SK-N-SH (cell line): ENCODE measurements at regions not wholly inside any gene's neighbourhood (a gene's known extent, or its start where the extent isn't known, plus 50 kb on each side); places are given as distances from the start of the nearest gene placed in this dataset.

Experiments used
- CHD2 ChIP-seq: fragments of 150-350 bp; IDR thresholded peaks from 2 replicates; pipeline ENCODE4 v1.6.1; 2018; ENCODE audit warnings: low read length; ENCODE audit not compliant: partially characterized antibody
- CTCF ChIP-seq: fragments of 200-600 bp; sonication (generic); IDR thresholded peaks from 2 replicates; pipeline ENCODE4 v1.6.1; 2017; ENCODE audit warnings: antibody characterized with exemption, mild to moderate bottlenecking, moderate library complexity
- EZH2phosphoT487 ChIP-seq: fragments of 200-600 bp; sonication (generic); IDR thresholded peaks from 2 replicates; pipeline ENCODE4 v1.6.1; 2017; ENCODE audit warnings: low read depth, mixed run types, mild to moderate bottlenecking, antibody characterized with exemption, moderate library complexity, borderline replicate concordance
- GABPA ChIP-seq: IDR thresholded peaks from 2 replicates; pipeline ENCODE4 v1.4.0; 2012; ENCODE audit warnings: low read depth, mild to moderate bottlenecking
- IRF3 ChIP-seq: fragments of 150-350 bp; IDR thresholded peaks from 2 replicates; pipeline ENCODE4 v1.6.1; 2016; ENCODE audit warnings: mild to moderate bottlenecking, low read depth, low read length
- POLR2AphosphoS5 ChIP-seq: IDR thresholded peaks from 2 replicates; pipeline ENCODE4 v1.6.1; 2012; ENCODE audit warnings: low read depth, low read length
- RAD21 ChIP-seq: IDR thresholded peaks from 2 replicates; pipeline ENCODE4 v1.6.1; 2012; ENCODE audit warnings: mild to moderate bottlenecking, low read length
- RFX5 ChIP-seq: IDR thresholded peaks from 2 replicates; pipeline ENCODE4 v1.6.1; 2012; ENCODE audit warnings: mild to moderate bottlenecking, improper control_type of control experiment, low read length
- TAF1 ChIP-seq: IDR thresholded peaks from 2 replicates; pipeline ENCODE4 v1.6.1; 2012; ENCODE audit warnings: low read depth, mild to moderate bottlenecking, low read length, moderate library complexity, borderline replicate concordance
- YY1 ChIP-seq: IDR thresholded peaks from 2 replicates; pipeline ENCODE4 v1.4.0; 2012; ENCODE audit warnings: low read depth, mild to moderate bottlenecking
- TF ChIP-seq, protein P1 (sequence below): IDR thresholded peaks from 2 replicates; pipeline ENCODE4 v1.6.1; 2012; ENCODE audit warnings: mild to moderate bottlenecking, low read depth, low read length, moderate library complexity
- TF ChIP-seq, protein P2 (sequence below): IDR thresholded peaks from 2 replicates; pipeline ENCODE4 v1.4.0; 2012; ENCODE audit warnings: low read depth, borderline replicate concordance

GRCh38 chr3:83513051-83513450 lies 1445.7 kb upstream of the CADM2 start:
- TF ChIP-seq YY1 (no peak), RAD21 (no peak), CTCF (no peak), CHD2 (no peak), EZH2phosphoT487 (no peak), GABPA (no peak), POLR2AphosphoS5 (no peak), RFX5 (no peak), TAF1 (no peak), IRF3 (no peak)
- TF ChIP-seq, protein P1, sequence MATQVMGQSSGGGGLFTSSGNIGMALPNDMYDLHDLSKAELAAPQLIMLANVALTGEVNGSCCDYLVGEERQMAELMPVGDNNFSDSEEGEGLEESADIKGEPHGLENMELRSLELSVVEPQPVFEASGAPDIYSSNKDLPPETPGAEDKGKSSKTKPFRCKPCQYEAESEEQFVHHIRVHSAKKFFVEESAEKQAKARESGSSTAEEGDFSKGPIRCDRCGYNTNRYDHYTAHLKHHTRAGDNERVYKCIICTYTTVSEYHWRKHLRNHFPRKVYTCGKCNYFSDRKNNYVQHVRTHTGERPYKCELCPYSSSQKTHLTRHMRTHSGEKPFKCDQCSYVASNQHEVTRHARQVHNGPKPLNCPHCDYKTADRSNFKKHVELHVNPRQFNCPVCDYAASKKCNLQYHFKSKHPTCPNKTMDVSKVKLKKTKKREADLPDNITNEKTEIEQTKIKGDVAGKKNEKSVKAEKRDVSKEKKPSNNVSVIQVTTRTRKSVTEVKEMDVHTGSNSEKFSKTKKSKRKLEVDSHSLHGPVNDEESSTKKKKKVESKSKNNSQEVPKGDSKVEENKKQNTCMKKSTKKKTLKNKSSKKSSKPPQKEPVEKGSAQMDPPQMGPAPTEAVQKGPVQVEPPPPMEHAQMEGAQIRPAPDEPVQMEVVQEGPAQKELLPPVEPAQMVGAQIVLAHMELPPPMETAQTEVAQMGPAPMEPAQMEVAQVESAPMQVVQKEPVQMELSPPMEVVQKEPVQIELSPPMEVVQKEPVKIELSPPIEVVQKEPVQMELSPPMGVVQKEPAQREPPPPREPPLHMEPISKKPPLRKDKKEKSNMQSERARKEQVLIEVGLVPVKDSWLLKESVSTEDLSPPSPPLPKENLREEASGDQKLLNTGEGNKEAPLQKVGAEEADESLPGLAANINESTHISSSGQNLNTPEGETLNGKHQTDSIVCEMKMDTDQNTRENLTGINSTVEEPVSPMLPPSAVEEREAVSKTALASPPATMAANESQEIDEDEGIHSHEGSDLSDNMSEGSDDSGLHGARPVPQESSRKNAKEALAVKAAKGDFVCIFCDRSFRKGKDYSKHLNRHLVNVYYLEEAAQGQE: no peak
- TF ChIP-seq, protein P2, sequence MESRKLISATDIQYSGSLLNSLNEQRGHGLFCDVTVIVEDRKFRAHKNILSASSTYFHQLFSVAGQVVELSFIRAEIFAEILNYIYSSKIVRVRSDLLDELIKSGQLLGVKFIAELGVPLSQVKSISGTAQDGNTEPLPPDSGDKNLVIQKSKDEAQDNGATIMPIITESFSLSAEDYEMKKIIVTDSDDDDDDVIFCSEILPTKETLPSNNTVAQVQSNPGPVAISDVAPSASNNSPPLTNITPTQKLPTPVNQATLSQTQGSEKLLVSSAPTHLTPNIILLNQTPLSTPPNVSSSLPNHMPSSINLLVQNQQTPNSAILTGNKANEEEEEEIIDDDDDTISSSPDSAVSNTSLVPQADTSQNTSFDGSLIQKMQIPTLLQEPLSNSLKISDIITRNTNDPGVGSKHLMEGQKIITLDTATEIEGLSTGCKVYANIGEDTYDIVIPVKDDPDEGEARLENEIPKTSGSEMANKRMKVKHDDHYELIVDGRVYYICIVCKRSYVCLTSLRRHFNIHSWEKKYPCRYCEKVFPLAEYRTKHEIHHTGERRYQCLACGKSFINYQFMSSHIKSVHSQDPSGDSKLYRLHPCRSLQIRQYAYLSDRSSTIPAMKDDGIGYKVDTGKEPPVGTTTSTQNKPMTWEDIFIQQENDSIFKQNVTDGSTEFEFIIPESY: no peak
